ENCODE measurements at regions not wholly inside any gene's neighbourhood (a gene's known extent, or its start where the extent isn't known, plus 50 kb on each side); places are given as distances from the start of the nearest gene placed in this dataset.
"Not testable (repeated sequence)": the region's sequence is repeated elsewhere in the genome, so short reads cannot be mapped to it uniquely, and the experiment has no call there.

DNA sequence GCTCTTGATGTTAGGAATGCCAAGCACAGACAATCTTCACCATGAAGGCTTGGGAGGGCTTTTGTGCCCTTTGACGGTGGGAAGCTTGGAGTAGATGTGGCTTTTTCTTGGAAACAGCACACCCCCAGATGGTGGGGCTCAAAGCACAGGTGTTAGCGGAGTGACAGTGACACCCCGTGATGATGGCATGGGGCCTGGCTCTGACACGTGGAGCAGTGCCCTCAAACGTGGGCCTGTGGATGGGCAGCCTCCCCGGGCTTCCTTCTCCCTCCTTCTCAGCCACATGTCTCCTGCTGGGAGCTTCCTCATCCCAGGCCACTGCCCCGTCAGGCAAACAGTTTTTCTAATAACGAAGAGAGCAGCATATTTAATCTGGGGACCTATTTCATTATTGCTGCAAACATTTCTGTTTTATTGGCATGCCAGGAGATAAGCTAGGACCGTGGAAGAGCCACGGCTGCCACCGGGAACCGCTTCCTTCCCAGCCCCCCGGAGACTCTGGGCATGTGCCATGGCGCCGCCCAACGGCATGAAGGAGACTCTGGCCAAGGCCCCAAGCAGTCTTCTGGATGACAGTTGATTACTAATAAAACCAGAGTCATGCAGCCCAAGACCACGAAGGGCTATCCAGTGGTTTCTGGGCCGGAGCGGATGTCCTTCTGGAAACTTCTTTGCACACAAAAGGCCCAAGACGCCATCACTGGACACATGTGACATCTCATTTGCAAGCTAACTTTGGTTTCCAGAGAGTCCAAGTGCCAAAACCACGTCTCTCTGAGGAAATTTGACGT lies 280.3 kb upstream of the FOXF1 start:
- TF ChIP-seq, protein P1, sequence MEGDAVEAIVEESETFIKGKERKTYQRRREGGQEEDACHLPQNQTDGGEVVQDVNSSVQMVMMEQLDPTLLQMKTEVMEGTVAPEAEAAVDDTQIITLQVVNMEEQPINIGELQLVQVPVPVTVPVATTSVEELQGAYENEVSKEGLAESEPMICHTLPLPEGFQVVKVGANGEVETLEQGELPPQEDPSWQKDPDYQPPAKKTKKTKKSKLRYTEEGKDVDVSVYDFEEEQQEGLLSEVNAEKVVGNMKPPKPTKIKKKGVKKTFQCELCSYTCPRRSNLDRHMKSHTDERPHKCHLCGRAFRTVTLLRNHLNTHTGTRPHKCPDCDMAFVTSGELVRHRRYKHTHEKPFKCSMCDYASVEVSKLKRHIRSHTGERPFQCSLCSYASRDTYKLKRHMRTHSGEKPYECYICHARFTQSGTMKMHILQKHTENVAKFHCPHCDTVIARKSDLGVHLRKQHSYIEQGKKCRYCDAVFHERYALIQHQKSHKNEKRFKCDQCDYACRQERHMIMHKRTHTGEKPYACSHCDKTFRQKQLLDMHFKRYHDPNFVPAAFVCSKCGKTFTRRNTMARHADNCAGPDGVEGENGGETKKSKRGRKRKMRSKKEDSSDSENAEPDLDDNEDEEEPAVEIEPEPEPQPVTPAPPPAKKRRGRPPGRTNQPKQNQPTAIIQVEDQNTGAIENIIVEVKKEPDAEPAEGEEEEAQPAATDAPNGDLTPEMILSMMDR (IDR thresholded peaks at IDR 0.05; ENCODE audit: control extremely low read depth, extremely low read depth, low read depth, missing control alignments), result no peak
- ChIA-PET POLR2A (no interaction called here), CTCF (no interaction called here)
- no peak for DNase-seq (ENCODE audit: extremely low spot score)

DNA sequence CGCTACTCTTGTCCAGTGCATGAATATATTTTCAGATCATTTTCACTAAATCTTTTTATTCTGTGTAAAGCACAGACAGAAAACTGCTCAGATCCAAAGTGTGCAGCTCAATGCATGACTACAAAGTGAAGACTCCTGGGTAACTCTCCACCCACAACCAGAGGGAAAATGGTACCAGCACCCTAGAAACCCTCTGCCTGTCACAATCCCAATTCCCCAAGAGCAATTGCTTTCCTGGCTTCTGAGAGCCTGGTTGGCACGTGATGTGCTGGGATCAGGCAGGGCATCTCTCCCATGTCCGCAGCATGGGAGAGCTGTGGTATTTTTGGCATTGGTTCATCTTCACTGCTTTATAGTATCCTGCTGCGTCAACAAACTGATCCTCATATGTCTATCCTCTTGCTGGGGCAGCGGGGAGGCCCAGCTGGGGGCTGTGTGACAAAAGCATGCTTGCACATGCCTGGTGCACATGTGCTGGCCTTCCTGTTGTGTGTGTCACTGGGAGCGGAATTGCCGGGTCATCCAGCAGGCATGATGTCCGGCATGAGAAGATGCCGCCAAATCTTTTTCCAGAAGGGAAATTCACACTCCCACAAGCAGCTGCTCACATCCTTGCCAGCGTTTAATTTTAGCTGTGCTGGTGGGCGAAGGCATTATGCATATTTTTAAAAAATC lies 278.9 kb upstream of the FOXF1 start:
- TF ChIP-seq, protein P1 (IDR thresholded peaks at IDR 0.05; ENCODE audit: control extremely low read depth, extremely low read depth, low read depth, missing control alignments), result no peak
- no peak for DNase-seq (ENCODE audit: extremely low spot score)
- POLR2A ChIA-PET, result no interaction called here
- CTCF ChIA-PET, result no interaction called here

DNA sequence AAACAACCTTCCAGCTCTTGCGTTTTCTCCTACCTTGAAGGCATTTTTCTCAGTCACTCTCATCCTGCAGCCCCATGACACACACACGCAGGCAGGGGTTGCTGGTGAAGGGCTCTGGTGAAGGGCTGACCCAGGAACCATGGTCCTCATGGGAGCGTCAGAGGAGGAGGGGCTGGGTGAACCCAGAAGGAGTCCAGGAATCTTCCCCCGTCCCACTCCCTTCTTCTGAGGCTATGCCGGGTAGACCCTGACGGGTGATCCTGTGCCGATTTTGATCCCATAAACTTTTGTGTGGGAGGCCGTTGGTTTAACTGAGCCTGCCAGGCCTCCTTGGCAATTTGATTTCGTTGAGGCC lies 278.4 kb upstream of the FOXF1 start:
- POLR2A ChIA-PET, result no interaction called here
- DNase-seq (ENCODE audit: extremely low spot score), result no peak
- CTCF ChIA-PET, result no interaction called here
- TF ChIP-seq, protein P1 (IDR thresholded peaks at IDR 0.05; ENCODE audit: control extremely low read depth, extremely low read depth, low read depth, missing control alignments), result no peak

DNA sequence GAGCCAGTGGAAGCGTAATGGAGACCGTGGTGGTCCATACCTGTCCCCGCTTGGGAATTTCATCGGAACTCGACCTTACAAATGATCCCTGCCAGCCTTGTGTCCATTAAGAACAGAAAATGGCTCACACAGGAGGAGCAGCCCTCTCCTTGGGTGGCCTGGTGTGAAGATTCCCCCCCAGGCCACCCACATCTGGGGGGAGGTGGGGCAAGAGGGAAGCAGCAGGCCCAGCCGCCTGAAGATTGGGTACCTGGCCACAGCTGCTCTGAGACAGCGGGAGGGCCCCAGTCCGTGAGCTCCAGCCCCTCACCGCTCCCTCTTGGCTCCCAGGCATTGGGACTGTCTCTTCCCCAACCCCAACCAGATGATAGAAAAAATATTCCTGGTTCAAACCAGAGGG lies 277.8 kb upstream of the FOXF1 start:
- DNase-seq (ENCODE audit: extremely low spot score), result no peak
- TF ChIP-seq, protein P1 (IDR thresholded peaks at IDR 0.05; ENCODE audit: control extremely low read depth, extremely low read depth, low read depth, missing control alignments), result no peak
- ChIA-PET CTCF (no interaction called here), POLR2A (interaction anchor here (0.7 kb wide), 1 partner anchor 77 kb away, joined by 3 read pairs; no protein-coding TSS in a partner anchor)

DNA sequence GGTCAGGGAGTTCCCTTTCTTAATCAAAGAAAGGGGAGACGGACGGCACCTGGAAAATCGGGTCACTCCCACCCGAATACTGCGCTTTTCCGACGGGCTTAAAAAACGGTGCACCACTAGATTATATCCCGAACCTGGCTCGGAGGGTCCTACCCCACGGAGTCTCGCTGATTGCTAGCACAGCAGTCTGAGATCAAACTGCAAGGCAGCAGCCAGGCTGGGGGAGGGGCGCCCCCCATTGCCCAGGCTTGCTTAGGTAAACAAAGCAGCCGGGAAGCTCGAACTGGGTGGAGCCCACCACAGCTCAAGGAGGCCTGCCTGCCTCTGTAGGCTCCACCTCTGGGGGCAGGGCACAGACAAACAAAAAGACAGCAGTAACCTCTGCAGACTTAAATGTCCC lies 276.8 kb upstream of the FOXF1 start:
- CTCF ChIA-PET; DNase-seq (ENCODE audit: extremely low spot score); POLR2A ChIA-PET: not testable (repeated sequence)

DNA sequence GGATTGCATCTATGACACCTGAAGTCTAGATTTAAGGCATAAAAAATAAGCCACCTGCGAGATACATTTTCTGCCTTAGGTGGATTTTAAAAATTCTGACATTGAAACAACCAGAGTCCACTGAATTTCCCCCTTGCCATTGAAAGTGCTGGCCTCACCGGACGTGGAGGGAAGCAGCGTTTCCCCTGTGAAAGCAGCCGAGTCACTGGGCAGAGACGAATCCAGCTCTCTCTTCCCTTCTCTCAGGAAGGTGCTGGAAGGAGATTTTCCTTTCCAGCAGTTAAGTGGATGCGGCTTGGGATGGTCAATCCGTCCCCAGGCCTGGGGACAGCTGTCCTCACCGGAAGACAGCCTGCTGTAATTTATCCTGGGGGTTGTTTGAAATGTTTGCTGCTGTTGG lies 270.9 kb upstream of the FOXF1 start:
- TF ChIP-seq, protein P1 (IDR thresholded peaks at IDR 0.05; ENCODE audit: control extremely low read depth, extremely low read depth, low read depth, missing control alignments), result no peak
- CTCF ChIA-PET, result no interaction called here
- DNase-seq (ENCODE audit: extremely low spot score), result no peak
- POLR2A ChIA-PET, result no interaction called here

DNA sequence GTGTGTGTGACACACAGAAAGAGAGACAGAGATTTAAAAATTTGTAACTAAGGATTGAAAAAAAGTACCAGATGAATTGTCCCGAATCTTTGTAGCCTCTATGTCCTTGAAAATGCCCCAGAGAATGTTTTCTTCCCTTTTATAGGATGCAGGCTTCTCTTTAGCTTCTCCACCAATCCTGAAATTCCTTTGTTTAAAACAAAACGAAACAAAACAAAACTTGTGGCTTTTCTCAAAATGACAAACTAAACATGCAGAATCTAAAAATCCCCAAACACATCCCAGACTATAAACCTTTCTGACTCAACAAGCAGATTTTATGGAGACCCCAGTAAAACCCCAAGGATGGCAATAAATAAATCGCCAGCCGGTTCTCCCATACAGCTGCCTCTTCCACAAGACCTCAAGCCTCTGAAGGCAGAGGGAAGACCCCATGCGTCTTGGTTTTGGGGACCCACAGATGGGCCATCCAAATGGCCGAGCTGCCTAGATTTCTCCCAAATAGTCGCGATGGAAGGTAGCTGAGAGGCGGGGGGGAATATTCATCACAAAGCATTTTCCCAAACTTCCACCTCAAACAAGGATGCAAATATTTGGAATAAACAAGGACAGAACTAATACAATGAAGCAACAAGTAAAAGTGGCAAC lies 269.5 kb upstream of the FOXF1 start:
- DNase-seq (ENCODE audit: extremely low spot score), result no peak
- ChIA-PET POLR2A (no interaction called here), CTCF (interaction anchor here (1.1 to 1.6 kb wide), 2 partner anchors 11 to 20 kb away, joined by 4 to 6 read pairs; no protein-coding TSS in a partner anchor)
- TF ChIP-seq, protein P1 (IDR thresholded peaks at IDR 0.05; ENCODE audit: control extremely low read depth, extremely low read depth, low read depth, missing control alignments), result no peak
